Astrocyte (in vitro differentiated cells and primary cell): ENCODE measurements at regions not wholly inside any gene's neighbourhood (a gene's known extent, or its start where the extent isn't known, plus 50 kb on each side); places are given as distances from the start of the nearest gene placed in this dataset.

Source experiments
- EZH2 ChIP-seq: IDR thresholded peaks from 2 replicates; pipeline ENCODE4 v1.6.1; 2012; ENCODE audit warnings: mild to moderate bottlenecking, low read length, inconsistent platforms; ENCODE audit not compliant: insufficient read depth
- TF ChIP-seq, protein P1 (sequence below): IDR thresholded peaks from 2 replicates; pipeline ENCODE4 v1.5.1; 2011; ENCODE audit warnings: low read depth, mild to moderate bottlenecking, inconsistent platforms, low read length, moderate library complexity; ENCODE audit not compliant: insufficient read depth

DNA sequence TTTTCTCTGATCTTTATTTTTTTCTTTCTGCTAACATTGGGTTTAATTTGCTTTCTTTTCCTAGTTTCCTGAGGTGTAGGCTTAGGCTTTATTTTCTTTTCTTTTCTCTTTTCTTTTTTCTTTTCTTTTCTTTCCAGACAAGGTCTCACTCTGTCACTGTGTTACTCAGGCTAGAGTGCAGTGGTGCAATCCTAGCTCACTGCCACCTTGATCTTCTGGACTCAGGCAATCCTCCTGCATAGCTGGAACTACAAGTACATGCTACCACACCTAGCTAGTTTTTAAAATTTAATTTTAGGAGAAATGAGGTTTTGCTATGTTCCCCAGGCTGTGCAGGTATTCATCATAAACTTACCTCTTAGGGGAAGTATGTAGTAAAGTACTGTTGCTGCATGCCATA lies 197.8 kb upstream of the ANKRD50 start:
- TF ChIP-seq, protein P1, sequence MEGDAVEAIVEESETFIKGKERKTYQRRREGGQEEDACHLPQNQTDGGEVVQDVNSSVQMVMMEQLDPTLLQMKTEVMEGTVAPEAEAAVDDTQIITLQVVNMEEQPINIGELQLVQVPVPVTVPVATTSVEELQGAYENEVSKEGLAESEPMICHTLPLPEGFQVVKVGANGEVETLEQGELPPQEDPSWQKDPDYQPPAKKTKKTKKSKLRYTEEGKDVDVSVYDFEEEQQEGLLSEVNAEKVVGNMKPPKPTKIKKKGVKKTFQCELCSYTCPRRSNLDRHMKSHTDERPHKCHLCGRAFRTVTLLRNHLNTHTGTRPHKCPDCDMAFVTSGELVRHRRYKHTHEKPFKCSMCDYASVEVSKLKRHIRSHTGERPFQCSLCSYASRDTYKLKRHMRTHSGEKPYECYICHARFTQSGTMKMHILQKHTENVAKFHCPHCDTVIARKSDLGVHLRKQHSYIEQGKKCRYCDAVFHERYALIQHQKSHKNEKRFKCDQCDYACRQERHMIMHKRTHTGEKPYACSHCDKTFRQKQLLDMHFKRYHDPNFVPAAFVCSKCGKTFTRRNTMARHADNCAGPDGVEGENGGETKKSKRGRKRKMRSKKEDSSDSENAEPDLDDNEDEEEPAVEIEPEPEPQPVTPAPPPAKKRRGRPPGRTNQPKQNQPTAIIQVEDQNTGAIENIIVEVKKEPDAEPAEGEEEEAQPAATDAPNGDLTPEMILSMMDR: no peak
- TF ChIP-seq EZH2: no peak
